T-cell (primary cell): ENCODE measurements at regions not wholly inside any gene's neighbourhood (a gene's known extent, or its start where the extent isn't known, plus 50 kb on each side); places are given as distances from the start of the nearest gene placed in this dataset.

ENCODE experiments used
- ATAC-seq, 4 experiments: fragments of 200-7000 bp in 3 of 4; fragments of 150-1000 bp in 1 of 4; cut with Tn5 transposase; replicated peaks in 1 of 4; 1 replicate in 3 of 4; 2 replicates in 1 of 4; pipeline ENCODE4 v1.10.0; 2021; ENCODE audit warnings: moderate library complexity in 3 of 4, mild to moderate bottlenecking in 2 of 4, moderate number of reproducible peaks in 1 of 4
- CTCF ChIA-PET, 2 donors: fragments of 300-600 bp; sonication (Branson Sonifier 250); formaldehyde crosslinking; loops; one replicate each; lab custom pipeline; 2022; ENCODE audit warnings: antibody characterized with exemption in 2 of 2; lab: Charles Lee
- POLR2A ChIA-PET, 2 donors: fragments of 300-600 bp; sonication (Branson Sonifier 250); formaldehyde crosslinking; loops; one replicate each; lab custom pipeline; 2022; ENCODE audit warnings: antibody characterized with exemption in 2 of 2; lab: Charles Lee
- DNase-seq, 35 experiments: peaks; one replicate each; pipeline versions ENCODE4 v3.0.0 to v3.0.0-alpha.2; 2013 to 2023
- H3K27ac ChIP-seq: one replicate; pipeline ENCODE4 v1.5.1; 2013; ENCODE audit warnings: low read length
- H3K27me3 ChIP-seq, 2 experiments: replicated peaks in 1 of 2; 1 replicate in 1 of 2; 2 replicates in 1 of 2; pipeline versions ENCODE4 v1.6.1 to v1.7.0; 2013; ENCODE audit warnings: low read length in 1 of 2, mixed read lengths in 1 of 2; ENCODE audit not compliant: control insufficient read depth in 2 of 2, insufficient read depth in 2 of 2; ENCODE audit errors: extremely low read depth in 1 of 2
- H3K36me3 ChIP-seq, 2 donors: 1 replicate in 1 of 2; 2 replicates in 1 of 2; pipeline versions ENCODE4 v1.6.1 to v1.7.0; 2013; ENCODE audit warnings: low read length in 1 of 2; ENCODE audit not compliant: control insufficient read depth in 2 of 2, insufficient read depth in 1 of 2; ENCODE audit errors: extremely low read depth in 1 of 2
- H3K4me1 ChIP-seq, 2 experiments: 1 replicate in 1 of 2; 2 replicates in 1 of 2; pipeline versions ENCODE4 v1.6.1 to v1.7.0; 2013; ENCODE audit warnings: low read length in 2 of 2, mixed read lengths in 1 of 2; ENCODE audit not compliant: insufficient read depth in 2 of 2, control insufficient read depth in 1 of 2; ENCODE audit errors: extremely low read depth in 1 of 2
- H3K4me3 ChIP-seq, 2 donors: 1 replicate in 1 of 2; 2 replicates in 1 of 2; pipeline versions ENCODE4 v1.5.1 to v1.7.0; 2013; ENCODE audit warnings: mild to moderate bottlenecking in 2 of 2, low read length in 1 of 2, moderate library complexity in 1 of 2; ENCODE audit not compliant: control insufficient read depth in 1 of 2; ENCODE audit errors: extremely low read depth in 1 of 2
- H3K9me3 ChIP-seq: 2 replicates; pipeline ENCODE4 v1.7.0; 2013
- H3K27ac Mint-ChIP-seq, 2 donors: one replicate each; pipeline ENCODE4 v1.8.0; 2020 to 2021; ENCODE audit warnings: mild to moderate bottlenecking in 2 of 2, mixed read lengths in 2 of 2
- H3K27me3 Mint-ChIP-seq, 2 donors: one replicate each; pipeline ENCODE4 v1.8.0; 2021 to 2022; ENCODE audit warnings: mixed read lengths in 2 of 2
- H3K36me3 Mint-ChIP-seq: one replicate; pipeline ENCODE4 v1.8.0; 2021; ENCODE audit warnings: mixed read lengths
- H3K4me1 Mint-ChIP-seq, 3 donors: one replicate each; pipeline ENCODE4 v1.8.0; 2020 to 2022; ENCODE audit warnings: mixed read lengths in 3 of 3, mild to moderate bottlenecking in 1 of 3
- H3K4me3 Mint-ChIP-seq, 3 donors: one replicate each; pipeline ENCODE4 v1.8.0; 2020 to 2022; ENCODE audit warnings: mild to moderate bottlenecking in 3 of 3, mixed read lengths in 3 of 3, moderate library complexity in 3 of 3
- H3K9me3 Mint-ChIP-seq, 3 donors: one replicate each; pipeline ENCODE4 v1.8.0; 2020 to 2022; ENCODE audit warnings: mixed read lengths in 3 of 3
- WGBS: methylation state at CpG from one replicate; pipeline ENCODE4 v1.1.5; 2013; ENCODE audit warnings: missing lambda C conversion rate; ENCODE audit not compliant: insufficient coverage; 5-methylcytosine and 5-hydroxymethylcytosine counted together

DNA sequence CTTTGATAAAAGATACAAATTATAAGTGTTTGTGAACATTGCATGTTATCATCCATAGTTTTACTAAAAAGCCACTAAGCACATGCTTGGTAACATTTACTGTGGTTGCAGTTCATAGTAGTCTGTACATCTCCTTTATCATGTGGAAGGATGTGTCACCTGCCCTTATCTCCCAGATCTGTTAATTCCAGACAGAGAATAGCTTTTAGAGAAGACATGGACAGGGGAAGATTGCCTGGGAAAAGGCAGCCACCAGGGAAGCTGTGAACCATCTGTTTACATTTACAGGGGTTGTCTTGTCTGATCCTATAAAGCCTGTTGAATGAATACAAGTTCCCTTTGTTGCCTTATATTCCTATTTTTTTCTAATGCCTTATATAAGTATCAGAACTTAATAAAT, 396.0 kb downstream of the FAT4 start:
- H3K4me1 ChIP-seq, result no peaks in the 10 kb centered on the region
- CTCF ChIA-PET, result no interaction called here
- Mint-ChIP-seq H3K4me1 (no peaks in the 10 kb centered on the region), H3K9me3 (peaks cover 4 to 13% (median 9%) of the 10 kb centered on the region in 3 donors), H3K36me3 (no peaks in the 10 kb centered on the region), H3K27me3 (no peaks in the 10 kb centered on the region), H3K27ac (no peak overlapping the region), H3K4me3 (no peak overlapping the region)
- no peak overlapping the region for H3K4me3 ChIP-seq
- no peak for ATAC-seq
- no peaks in the 10 kb centered on the region for H3K27me3 ChIP-seq
- no peaks in the 10 kb centered on the region for H3K9me3 ChIP-seq
- no peak overlapping the region for H3K27ac ChIP-seq
- POLR2A ChIA-PET, result no interaction called here
- no peaks in the 10 kb centered on the region for H3K36me3 ChIP-seq
- no peak for DNase-seq

DNA sequence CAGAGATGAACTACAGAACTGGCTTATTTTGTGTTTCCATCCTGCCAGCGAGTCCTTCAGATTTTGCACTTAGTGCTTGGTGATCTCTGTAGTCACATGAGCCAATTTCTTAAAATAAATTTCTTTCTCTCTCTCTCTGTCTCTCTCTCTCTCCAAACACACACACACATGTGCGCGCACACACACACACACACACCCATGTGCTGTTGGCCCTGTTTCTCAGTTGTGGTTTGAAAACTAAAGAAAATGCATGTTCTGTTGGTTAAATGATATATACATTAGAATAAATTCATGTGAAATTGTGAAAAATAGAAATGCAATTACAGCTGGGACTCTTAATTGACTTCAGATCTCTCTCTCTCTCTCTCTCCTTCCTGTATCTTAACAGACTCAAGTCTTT, 399.3 kb downstream of the FAT4 start:
- Mint-ChIP-seq H3K27me3 (no peaks in the 10 kb centered on the region), H3K9me3 (peaks cover 8 to 14% (median 13%) of the 10 kb centered on the region in 3 donors), H3K4me1 (no peaks in the 10 kb centered on the region), H3K27ac (no peak overlapping the region), H3K4me3 (no peak overlapping the region), H3K36me3 (no peaks in the 10 kb centered on the region)
- no peak overlapping the region for H3K4me3 ChIP-seq
- no peaks in the 10 kb centered on the region for H3K4me1 ChIP-seq
- CTCF ChIA-PET, result no interaction called here
- H3K27ac ChIP-seq, result no peak overlapping the region
- H3K27me3 ChIP-seq, result no peaks in the 10 kb centered on the region
- H3K9me3 ChIP-seq, result no peaks in the 10 kb centered on the region
- WGBS, result 25% methylated on average over 1 of the region's 3 CpGs
- POLR2A ChIA-PET, result no interaction called here
- H3K36me3 ChIP-seq, result no peaks in the 10 kb centered on the region
- DNase-seq (no peak), ATAC-seq (no peak)

DNA sequence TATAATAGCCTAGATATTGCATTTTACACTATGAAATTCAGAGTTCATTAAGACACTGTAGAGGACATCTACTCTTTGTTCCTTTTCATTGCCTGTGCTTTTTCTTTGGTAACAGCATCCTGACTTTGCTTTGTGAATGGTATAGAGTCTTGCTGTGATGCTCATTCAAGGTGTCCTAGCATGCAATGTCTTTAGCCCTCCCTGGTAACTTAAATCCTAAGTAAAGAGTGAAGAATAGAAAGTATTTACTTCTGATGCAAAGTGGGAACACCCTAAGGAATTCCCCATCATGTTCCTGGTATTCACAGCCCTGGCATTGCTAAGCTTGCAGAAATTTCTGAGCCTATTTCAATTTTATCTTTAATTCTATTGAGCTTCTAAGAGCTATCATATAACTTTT, 400.1 kb downstream of the FAT4 start:
- Mint-ChIP-seq H3K27me3 (no peaks in the 10 kb centered on the region), H3K27ac (no peak overlapping the region), H3K4me1 (no peaks in the 10 kb centered on the region), H3K4me3 (no peak overlapping the region), H3K9me3 (peaks cover 8 to 14% (median 13%) of the 10 kb centered on the region in 3 donors), H3K36me3 (no peaks in the 10 kb centered on the region)
- no peaks in the 10 kb centered on the region for H3K9me3 ChIP-seq
- H3K27ac ChIP-seq, result no peak overlapping the region
- ChIA-PET CTCF (no interaction called here), POLR2A (no interaction called here)
- ATAC-seq, result no peak
- H3K4me3 ChIP-seq, result no peak overlapping the region
- H3K4me1 ChIP-seq, result no peaks in the 10 kb centered on the region
- no peaks in the 10 kb centered on the region for H3K36me3 ChIP-seq
- H3K27me3 ChIP-seq, result no peaks in the 10 kb centered on the region
- no peak for DNase-seq

DNA sequence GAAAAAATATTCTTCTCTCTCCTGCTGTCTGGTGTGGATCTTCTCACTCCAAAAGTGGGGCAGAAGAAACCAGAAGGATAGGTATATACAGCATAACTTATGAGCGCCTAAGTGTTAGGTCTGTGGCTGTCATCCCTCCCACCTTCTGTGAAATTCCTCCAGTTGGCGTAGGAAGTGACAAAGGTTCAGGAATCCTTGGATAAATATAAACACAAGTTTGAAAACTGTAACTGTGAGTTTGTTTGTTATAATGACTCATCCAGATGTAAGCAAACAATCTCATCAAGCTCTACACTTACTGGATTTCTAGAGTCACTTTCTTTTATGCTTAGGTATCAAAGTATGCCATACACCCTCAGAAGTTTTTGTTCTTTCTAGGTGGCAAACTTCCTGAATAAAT, 405.2 kb downstream of the FAT4 start:
- Histone ChIP-seq H3K27me3 (no peaks in the 10 kb centered on the region), H3K4me1 (no peaks in the 10 kb centered on the region), H3K36me3 (no peaks in the 10 kb centered on the region), H3K27ac (no peak overlapping the region), H3K4me3 (no peak overlapping the region), H3K9me3 (no peaks in the 10 kb centered on the region)
- H3K36me3 Mint-ChIP-seq, result no peaks in the 10 kb centered on the region
- no peak for ATAC-seq
- H3K27ac Mint-ChIP-seq, result no peak overlapping the region
- H3K9me3 Mint-ChIP-seq, result peaks cover 1 to 4% (median 4%) of the 10 kb centered on the region in 3 donors
- no peak overlapping the region for H3K4me3 Mint-ChIP-seq
- CTCF ChIA-PET, result no interaction called here
- POLR2A ChIA-PET, result no interaction called here
- no peak for DNase-seq
- H3K27me3 Mint-ChIP-seq, result no peaks in the 10 kb centered on the region
- H3K4me1 Mint-ChIP-seq, result no peaks in the 10 kb centered on the region
- no CpG with 5 or more reads among the region's 2 CpGs for WGBS

DNA sequence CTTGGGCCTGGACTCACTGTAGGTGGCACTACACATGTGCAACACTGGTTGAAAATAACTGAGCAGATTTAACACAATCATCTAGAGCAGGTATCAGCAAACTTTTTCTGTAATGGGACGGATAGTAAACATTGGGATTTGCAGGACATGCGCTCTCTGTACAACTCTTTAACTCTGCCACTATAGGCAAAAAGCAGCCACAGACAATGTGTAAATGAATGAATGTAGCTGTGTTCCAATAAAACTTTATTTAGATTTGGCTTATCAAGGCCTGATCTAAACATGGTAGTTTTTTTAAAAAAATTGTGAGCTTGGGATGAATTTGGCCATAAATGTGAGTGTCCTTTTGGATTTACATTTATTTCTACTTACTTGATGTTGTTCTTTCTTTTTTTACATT, 407.3 kb downstream of the FAT4 start:
- Histone ChIP-seq H3K36me3 (no peaks in the 10 kb centered on the region), H3K4me3 (no peak overlapping the region), H3K4me1 (no peaks in the 10 kb centered on the region), H3K9me3 (no peaks in the 10 kb centered on the region), H3K27ac (no peak overlapping the region), H3K27me3 (no peaks in the 10 kb centered on the region)
- Mint-ChIP-seq H3K27ac (no peak overlapping the region), H3K9me3 (peaks cover 0 to 4% (median 4%) of the 10 kb centered on the region in 3 donors), H3K4me3 (no peak overlapping the region), H3K36me3 (no peaks in the 10 kb centered on the region), H3K4me1 (no peaks in the 10 kb centered on the region), H3K27me3 (no peaks in the 10 kb centered on the region)
- no CpG with 5 or more reads among the region's 2 CpGs for WGBS
- ChIA-PET POLR2A (no interaction called here), CTCF (no interaction called here)
- no peak for ATAC-seq
- no peak for DNase-seq

DNA sequence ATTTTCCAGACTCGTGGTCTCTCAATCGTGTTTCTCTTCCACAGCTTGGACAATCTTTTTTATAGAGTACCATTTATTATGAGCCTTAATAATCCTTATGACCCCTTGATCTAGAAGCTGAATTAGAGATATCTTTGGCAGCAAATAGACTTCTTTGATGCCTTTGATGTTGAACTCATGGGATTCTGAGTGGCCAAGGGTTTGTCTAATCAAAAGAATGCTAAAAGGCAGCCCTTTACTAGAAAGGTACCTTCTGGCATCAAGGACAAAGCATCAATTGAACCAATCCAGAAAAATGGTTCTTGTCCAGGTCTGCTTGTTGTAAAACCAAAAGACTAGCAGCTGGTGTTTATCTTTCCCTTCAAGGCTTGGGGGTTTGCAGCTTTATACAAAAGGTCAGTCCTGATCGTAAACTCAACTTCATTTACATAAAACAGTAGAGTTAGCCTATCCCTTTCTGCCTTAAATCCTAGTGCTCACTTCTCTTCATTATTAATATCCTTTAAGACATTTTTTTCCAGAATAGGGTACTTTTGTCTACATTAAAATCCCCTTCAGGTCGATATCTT, 411.3 kb downstream of the FAT4 start:
- ChIA-PET CTCF (no interaction called here), POLR2A (no interaction called here)
- no peaks in the 10 kb centered on the region for H3K36me3 ChIP-seq
- H3K4me1 ChIP-seq, result no peaks in the 10 kb centered on the region
- no CpG with 5 or more reads among the region's 4 CpGs for WGBS
- H3K9me3 ChIP-seq, result no peaks in the 10 kb centered on the region
- Mint-ChIP-seq H3K4me3 (no peak overlapping the region), H3K36me3 (no peaks in the 10 kb centered on the region), H3K27me3 (no peaks in the 10 kb centered on the region), H3K9me3 (peaks cover 6 to 9% (median 7%) of the 10 kb centered on the region in 3 donors), H3K27ac (no peak overlapping the region), H3K4me1 (no peaks in the 10 kb centered on the region)
- H3K4me3 ChIP-seq, result no peak overlapping the region
- H3K27ac ChIP-seq, result no peak overlapping the region
- no peaks in the 10 kb centered on the region for H3K27me3 ChIP-seq
- no peak for DNase-seq
- no peak for ATAC-seq

DNA sequence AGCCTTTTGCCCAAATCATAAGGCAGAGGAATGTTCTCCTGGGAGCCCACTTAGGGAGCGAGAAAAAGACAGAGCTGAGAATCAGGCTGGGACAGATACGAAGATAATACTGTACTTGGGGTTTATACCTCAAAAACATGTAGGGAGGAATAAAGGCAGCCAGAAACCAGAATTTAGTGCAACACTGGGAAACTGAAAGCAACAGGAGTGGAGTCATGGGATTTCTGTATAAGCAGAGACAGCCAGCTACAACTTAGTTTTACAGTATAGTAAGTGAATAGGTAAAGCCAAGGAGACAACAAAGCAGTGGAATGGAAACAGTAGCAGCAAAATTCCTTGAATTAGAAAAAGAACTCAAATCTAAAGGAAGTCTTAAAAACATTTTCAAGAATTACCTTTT, 413.2 kb downstream of the FAT4 start:
- Mint-ChIP-seq H3K4me3 (no peak overlapping the region), H3K27ac (no peak overlapping the region), H3K4me1 (no peaks in the 10 kb centered on the region), H3K9me3 (peaks cover 6 to 9% (median 9%) of the 10 kb centered on the region in 3 donors), H3K36me3 (no peaks in the 10 kb centered on the region), H3K27me3 (no peaks in the 10 kb centered on the region)
- Histone ChIP-seq H3K4me1 (no peaks in the 10 kb centered on the region), H3K9me3 (no peaks in the 10 kb centered on the region), H3K36me3 (no peaks in the 10 kb centered on the region), H3K27ac (no peak overlapping the region), H3K27me3 (no peaks in the 10 kb centered on the region), H3K4me3 (no peak overlapping the region)
- ChIA-PET POLR2A (no interaction called here), CTCF (no interaction called here)
- 80% methylated on average over 2 of the region's 2 CpGs for WGBS
- DNase-seq, result no peak
- ATAC-seq, result no peak
